ENCODE measurements at regions not wholly inside any gene's neighbourhood (a gene's known extent, or its start where the extent isn't known, plus 50 kb on each side); places are given as distances from the start of the nearest gene placed in this dataset.

DNA sequence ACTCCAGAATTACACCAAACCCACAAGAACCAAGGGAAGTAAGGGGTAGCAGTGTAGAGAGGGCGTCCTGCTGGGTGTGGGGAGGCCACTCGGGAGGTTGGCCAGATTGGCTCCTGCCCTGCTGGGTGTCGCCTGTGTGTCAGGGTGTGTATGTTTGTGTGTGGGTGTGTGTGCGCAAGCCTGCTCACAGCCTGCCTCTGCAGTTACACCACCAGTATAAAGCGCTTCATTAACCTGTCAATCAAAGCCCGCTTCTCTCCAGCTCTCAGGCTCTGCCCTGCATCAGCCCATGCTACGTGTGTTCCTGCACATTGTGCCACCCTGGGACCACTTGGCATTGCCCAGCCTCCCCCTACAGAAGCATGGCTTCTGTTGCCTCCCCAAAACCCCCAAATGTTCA, 83.3 kb upstream of the PAX2 start:
- TF ChIP-seq EZH2 (IDR thresholded peaks at IDR 0.05; ENCODE audit: borderline replicate concordance, insufficient read depth, low read depth, low read length, poor library complexity, severe bottlenecking) = no peak
- TF ChIP-seq, protein P1, sequence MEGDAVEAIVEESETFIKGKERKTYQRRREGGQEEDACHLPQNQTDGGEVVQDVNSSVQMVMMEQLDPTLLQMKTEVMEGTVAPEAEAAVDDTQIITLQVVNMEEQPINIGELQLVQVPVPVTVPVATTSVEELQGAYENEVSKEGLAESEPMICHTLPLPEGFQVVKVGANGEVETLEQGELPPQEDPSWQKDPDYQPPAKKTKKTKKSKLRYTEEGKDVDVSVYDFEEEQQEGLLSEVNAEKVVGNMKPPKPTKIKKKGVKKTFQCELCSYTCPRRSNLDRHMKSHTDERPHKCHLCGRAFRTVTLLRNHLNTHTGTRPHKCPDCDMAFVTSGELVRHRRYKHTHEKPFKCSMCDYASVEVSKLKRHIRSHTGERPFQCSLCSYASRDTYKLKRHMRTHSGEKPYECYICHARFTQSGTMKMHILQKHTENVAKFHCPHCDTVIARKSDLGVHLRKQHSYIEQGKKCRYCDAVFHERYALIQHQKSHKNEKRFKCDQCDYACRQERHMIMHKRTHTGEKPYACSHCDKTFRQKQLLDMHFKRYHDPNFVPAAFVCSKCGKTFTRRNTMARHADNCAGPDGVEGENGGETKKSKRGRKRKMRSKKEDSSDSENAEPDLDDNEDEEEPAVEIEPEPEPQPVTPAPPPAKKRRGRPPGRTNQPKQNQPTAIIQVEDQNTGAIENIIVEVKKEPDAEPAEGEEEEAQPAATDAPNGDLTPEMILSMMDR (IDR thresholded peaks at IDR 0.05) = no peak
